GM19351 (cell line): ENCODE measurements at regions not wholly inside any gene's neighbourhood (a gene's known extent, or its start where the extent isn't known, plus 50 kb on each side); places are given as distances from the start of the nearest gene placed in this dataset.

Experiments
- ATAC-seq: cut with Tn5 transposase; IDR thresholded peaks from one replicate; pipeline ENCODE4 v1.9.1; 2021; ENCODE audit warnings: mild to moderate bottlenecking, moderate library complexity; ENCODE audit not compliant: unreplicated experiment

DNA sequence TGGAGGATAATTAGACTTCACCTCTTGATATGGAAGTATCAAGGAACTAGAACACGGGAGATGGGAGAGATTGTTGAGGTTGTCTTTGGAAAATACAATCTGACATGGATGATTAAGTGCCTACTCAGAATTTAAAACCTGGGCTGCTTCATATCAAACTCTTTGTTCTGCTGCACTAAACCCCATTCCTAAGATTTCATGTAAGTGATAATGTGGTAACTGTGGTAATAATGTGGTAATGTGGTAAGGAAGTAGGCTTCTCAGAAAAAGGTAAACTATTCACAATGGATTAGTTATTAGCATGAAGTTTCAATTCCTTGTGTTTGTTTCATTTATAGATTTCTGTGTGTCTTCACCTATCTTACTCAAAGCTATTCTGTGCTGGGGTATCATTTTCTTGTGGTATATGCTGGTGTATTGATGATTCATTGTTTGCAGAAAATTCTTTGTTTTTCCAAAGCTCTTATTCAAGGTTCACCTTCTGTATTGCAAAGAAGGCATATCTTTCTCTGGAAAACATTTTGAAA, 129.9 kb upstream of the TAC1 start:
- ATAC-seq, result peak; percentile 62

GRCh38 chr7:97620495-97620894, 111.4 kb upstream of the TAC1 start:
- no peak for ATAC-seq

DNA sequence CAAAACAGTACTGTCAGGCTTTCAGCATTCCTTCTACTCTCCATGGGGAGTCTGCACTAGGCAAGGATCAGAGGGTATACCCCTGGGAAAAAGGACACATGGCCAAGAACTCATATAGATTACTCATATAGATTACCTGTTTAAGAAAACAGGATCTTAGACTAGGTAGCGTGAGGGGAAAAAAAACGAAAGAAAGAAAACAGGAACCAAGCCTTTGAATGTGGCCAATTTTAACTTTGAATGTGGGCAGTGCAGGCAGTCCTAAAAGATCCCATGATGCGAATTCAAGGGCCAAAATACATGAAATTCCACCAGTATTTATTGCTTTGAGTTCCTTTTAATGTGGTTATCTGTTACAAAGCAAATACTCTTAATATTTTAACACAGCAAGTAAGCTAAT, 108.6 kb upstream of the TAC1 start:
- ATAC-seq, result peak; percentile 97

DNA sequence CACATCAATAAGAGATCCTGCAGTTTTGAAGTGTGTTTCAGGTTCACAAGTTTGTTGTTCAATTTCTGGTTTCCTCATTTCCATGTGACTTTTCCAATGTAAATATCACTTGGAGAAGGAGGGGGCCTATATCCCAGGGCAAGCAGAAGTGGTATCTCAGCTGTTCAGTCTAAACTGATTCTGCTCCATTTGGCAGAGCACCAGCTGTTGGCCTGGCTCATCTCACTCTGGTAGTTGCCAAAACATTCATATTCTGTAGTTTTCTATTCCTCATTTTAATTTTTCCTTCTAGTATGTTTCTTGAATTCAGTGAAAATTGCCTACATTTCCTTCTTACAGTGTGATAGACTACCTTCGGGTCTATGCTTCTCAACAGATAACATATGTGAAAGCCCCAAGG, 101.8 kb upstream of the TAC1 start:
- no peak for ATAC-seq

- ATAC-seq, result no peak
Measured at GRCh38 chr7:97635622-97636021, 96.3 kb upstream of the TAC1 start.

GRCh38 chr7:97639036-97639435, 92.8 kb upstream of the TAC1 start:
- ATAC-seq, result no peak

- no peak for ATAC-seq
Measured at GRCh38 chr7:97659363-97660045, 72.4 kb upstream of the TAC1 start.

GRCh38 chr7:97667359-97667758, 64.5 kb upstream of the TAC1 start:
- ATAC-seq, result no peak

- no peak for ATAC-seq
Measured at GRCh38 chr7:97671571-97671970, 60.3 kb upstream of the TAC1 start.

- ATAC-seq, result no peak
Measured at GRCh38 chr7:97680622-97681021, 51.3 kb upstream of the TAC1 start.
